Esophagus muscularis mucosa (tissue), 4 donors: ENCODE measurements at regions not wholly inside any gene's neighbourhood (a gene's known extent, or its start where the extent isn't known, plus 50 kb on each side); places are given as distances from the start of the nearest gene placed in this dataset.

ENCODE experiments used
- DNase-seq: peaks from one replicate; pipeline ENCODE4 v3.0.0-alpha.2; 2017; ENCODE audit errors: extremely low spot score
- H3K27ac ChIP-seq, 4 donors: fragments of 200-600 bp; sonication (generic); replicated peaks in 1 of 4; 1 replicate in 3 of 4; 2 replicates in 1 of 4; pipeline ENCODE4 v1.5.1; 2016 to 2019; ENCODE audit warnings: mild to moderate bottlenecking in 1 of 4
- H3K27me3 ChIP-seq, 4 donors: fragments of 200-600 bp; sonication (generic); one replicate each; pipeline versions ENCODE4 v1.5.1 to v1.6.0; 2016 to 2019
- H3K36me3 ChIP-seq, 4 donors: fragments of 200-600 bp; sonication (generic); one replicate each; pipeline ENCODE4 v1.5.1; 2016 to 2019
- H3K4me1 ChIP-seq, 4 donors: fragments of 200-600 bp; sonication (generic); one replicate each; pipeline ENCODE4 v1.5.1; 2016 to 2019
- H3K4me3 ChIP-seq, 4 donors: fragments of 200-600 bp; sonication (generic); 1 replicate in 2 of 4; 2 replicates in 2 of 4; pipeline ENCODE4 v1.5.1; 2016 to 2019; ENCODE audit warnings: mild to moderate bottlenecking in 4 of 4, moderate library complexity in 1 of 4
- H3K9me3 ChIP-seq, 4 donors: fragments of 200-600 bp; sonication (generic); 1 replicate in 3 of 4; 2 replicates in 1 of 4; pipeline ENCODE4 v1.5.1; 2016 to 2019
- EP300 ChIP-seq: sonication (generic); formaldehyde crosslinking; IDR thresholded peaks from one replicate; pipeline ENCODE4 v1.6.1; 2017; ENCODE audit warnings: antibody characterized with exemption
- POLR2A ChIP-seq: fragments of 450-650 bp; IDR thresholded peaks from one replicate; pipeline ENCODE4 v1.6.1; 2017; ENCODE audit warnings: antibody characterized with exemption, moderate library complexity, mild to moderate bottlenecking, low read depth
- POLR2AphosphoS5 ChIP-seq, 2 donors: sonication (generic); formaldehyde crosslinking; IDR thresholded peaks; one replicate each; pipeline ENCODE4 v1.6.1; 2017; ENCODE audit warnings: antibody characterized with exemption in 2 of 2
- WGBS: methylation state at CpG from one replicate; pipeline ENCODE4 v1.1.5; 2018; 5-methylcytosine and 5-hydroxymethylcytosine counted together
- intact Hi-C: fragments of 100-400 bp; cut with DNase I; formaldehyde crosslinking; loops from one replicate; pipeline ENCODE4 v1.15.1; 2023
- TF ChIP-seq, protein P1 (sequence below), 3 experiments: fragments of 200-600 bp in 2 of 3; fragments of 450-650 bp in 1 of 3; sonication (generic) in 2 of 3; IDR thresholded peaks; one replicate each; pipeline ENCODE4 v1.5.1; 2017 to 2019; ENCODE audit warnings: antibody characterized with exemption in 3 of 3, mild to moderate bottlenecking in 2 of 3, moderate library complexity in 1 of 3

DNA sequence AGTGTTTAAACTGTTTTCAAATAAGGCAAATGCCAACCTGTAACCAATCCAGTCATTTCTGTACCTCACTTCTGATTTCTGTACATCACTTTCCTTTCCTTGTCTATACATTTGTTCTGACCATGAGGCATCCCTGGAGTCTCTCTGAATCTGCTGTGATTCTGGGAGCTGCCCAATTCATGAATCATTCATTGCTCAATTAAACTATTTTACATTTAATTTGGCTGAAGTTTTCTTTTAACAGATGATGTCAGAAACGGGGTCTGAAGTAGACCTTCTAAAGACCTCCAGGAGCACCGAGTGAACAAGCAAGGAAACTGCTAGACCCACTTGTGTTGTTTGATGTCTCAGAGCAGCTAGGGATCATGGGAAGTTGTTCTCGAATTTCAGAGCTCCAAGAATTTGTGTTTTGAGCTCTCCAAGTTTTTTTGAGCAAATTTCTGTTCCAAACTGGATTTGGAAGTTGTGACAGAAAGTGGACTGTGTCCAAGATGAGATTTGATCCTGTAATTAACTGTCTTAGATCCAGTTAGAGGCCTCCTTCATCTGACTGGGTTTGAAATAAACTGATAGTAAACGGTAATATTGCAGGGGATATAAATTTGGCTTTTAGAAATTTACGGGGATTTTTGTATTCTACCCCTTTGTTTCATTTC, 490.8 kb upstream of the ST8SIA4 start:
- Histone ChIP-seq H3K4me3 (no peak overlapping the region), H3K27ac (no peak overlapping the region), H3K36me3 (no peaks in the 10 kb centered on the region), H3K4me1 (no peaks in the 10 kb centered on the region), H3K9me3 (no peaks in the 10 kb centered on the region), H3K27me3 (no peaks in the 10 kb centered on the region)
- DNase-seq = no peak
- WGBS = 73% methylated on average over 5 of the region's 5 CpGs
- TF ChIP-seq, protein P1, sequence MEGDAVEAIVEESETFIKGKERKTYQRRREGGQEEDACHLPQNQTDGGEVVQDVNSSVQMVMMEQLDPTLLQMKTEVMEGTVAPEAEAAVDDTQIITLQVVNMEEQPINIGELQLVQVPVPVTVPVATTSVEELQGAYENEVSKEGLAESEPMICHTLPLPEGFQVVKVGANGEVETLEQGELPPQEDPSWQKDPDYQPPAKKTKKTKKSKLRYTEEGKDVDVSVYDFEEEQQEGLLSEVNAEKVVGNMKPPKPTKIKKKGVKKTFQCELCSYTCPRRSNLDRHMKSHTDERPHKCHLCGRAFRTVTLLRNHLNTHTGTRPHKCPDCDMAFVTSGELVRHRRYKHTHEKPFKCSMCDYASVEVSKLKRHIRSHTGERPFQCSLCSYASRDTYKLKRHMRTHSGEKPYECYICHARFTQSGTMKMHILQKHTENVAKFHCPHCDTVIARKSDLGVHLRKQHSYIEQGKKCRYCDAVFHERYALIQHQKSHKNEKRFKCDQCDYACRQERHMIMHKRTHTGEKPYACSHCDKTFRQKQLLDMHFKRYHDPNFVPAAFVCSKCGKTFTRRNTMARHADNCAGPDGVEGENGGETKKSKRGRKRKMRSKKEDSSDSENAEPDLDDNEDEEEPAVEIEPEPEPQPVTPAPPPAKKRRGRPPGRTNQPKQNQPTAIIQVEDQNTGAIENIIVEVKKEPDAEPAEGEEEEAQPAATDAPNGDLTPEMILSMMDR (IDR thresholded peaks at IDR 0.05) = no peak
- TF ChIP-seq POLR2AphosphoS5 (IDR thresholded peaks at IDR 0.05) = no peak
- TF ChIP-seq EP300 = no peak
- TF ChIP-seq POLR2A = no peak
- intact Hi-C loops = no loop called here

DNA sequence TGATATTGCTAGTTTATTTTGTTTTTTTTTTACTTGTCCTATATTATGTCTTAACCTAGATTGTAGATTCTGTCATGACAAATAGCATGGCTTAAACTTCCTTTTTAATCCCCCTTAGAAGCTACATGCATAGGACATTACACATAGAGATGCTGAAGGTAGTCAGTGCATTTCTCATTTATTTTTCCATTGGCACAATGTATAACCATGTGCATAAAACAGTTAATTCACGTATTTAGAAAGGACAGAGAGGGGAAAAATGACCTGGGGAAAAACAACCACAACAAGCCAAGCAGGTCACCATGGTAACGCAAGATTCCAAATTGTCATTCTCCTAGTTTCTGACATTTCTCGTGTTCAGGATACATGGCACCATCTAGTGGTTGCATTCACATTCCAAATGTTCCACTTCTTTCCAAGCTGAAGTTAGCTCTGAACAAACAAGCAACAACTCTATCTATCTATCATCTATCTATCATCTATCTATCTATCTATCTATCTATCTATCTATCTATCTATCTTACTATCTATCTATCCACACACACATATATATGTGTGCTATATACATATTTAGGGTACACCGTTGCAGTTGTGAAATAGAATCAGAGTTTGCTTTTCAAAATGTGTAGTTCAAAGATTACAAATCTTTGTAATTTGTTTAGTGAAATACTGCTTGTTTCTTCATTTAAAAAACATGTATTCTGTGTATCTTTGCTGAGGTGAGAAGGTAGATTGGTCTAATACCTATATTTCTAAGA, 487.2 kb upstream of the ST8SIA4 start:
- H3K27me3 ChIP-seq = no peaks in the 10 kb centered on the region
- H3K4me1 ChIP-seq = no peaks in the 10 kb centered on the region
- no peak for TF ChIP-seq POLR2AphosphoS5 (IDR thresholded peaks at IDR 0.05)
- TF ChIP-seq, protein P1 (IDR thresholded peaks at IDR 0.05) = peak in 2 of 3 experiments; percentile 35 to 41
- no peaks in the 10 kb centered on the region for H3K9me3 ChIP-seq
- H3K27ac ChIP-seq = no peak overlapping the region
- intact Hi-C loops = no loop called here
- no peak for DNase-seq
- H3K36me3 ChIP-seq = no peaks in the 10 kb centered on the region
- H3K4me3 ChIP-seq = no peak overlapping the region
- 18% methylated on average over 4 of the region's 4 CpGs for WGBS

DNA sequence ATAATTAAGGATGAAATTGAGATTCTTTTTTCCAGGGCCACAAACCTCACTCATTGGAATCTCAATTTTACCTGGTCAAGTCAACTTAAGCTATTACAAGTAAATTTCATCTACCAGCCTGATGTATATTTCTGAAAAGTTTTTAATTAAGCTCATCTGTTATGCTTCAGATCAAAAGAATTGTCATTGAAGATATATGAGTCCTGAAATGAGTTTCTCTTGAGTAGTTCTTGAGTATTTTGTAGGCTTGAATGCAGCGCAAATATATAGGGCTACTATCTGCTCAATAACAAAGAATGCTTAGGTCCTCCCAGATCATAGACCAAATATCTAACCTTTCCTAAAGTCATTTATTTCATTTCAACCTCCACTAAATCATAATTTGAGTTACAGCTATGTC, 482.2 kb upstream of the ST8SIA4 start:
- Histone ChIP-seq H3K36me3 (no peaks in the 10 kb centered on the region), H3K9me3 (no peaks in the 10 kb centered on the region), H3K4me1 (no peaks in the 10 kb centered on the region), H3K27ac (no peak overlapping the region), H3K4me3 (no peak overlapping the region), H3K27me3 (no peaks in the 10 kb centered on the region)
- 100% methylated on average over 1 of the region's 1 CpG for WGBS
- TF ChIP-seq POLR2A = no peak
- TF ChIP-seq, protein P1 (IDR thresholded peaks at IDR 0.05) = no peak
- TF ChIP-seq POLR2AphosphoS5 (IDR thresholded peaks at IDR 0.05) = no peak
- TF ChIP-seq EP300 = no peak
- intact Hi-C loops = no loop called here
- no peak for DNase-seq

DNA sequence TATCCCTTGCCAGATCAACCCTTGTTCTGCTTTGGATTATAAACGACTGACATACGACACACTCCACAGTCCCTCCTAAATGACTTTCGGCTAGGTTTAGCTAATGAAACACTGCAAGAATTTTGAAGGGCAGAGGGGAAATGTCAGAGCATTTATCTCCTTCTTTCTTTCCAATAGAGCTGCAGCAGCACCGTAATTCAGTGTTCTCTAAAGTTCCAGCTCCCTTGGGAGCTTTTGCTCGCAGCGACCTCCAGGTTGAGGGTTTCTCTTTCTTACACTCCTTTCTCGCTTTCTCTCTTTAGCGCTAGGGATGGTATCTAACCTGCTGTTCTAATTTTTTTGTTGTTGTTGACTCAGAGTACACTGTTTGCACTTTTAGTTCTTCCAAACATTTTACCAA, 467.1 kb upstream of the ST8SIA4 start:
- no peak overlapping the region for H3K4me3 ChIP-seq
- no peaks in the 10 kb centered on the region for H3K4me1 ChIP-seq
- TF ChIP-seq, protein P1 (IDR thresholded peaks at IDR 0.05) = no peak
- TF ChIP-seq EP300 (no peak), POLR2A (no peak), POLR2AphosphoS5 (IDR thresholded peaks at IDR 0.05) (no peak)
- no peak overlapping the region for H3K27ac ChIP-seq
- 38% methylated on average over 8 of the region's 8 CpGs for WGBS
- no peak for DNase-seq
- no peaks in the 10 kb centered on the region for H3K36me3 ChIP-seq
- intact Hi-C loops = no loop called here
- H3K27me3 ChIP-seq = no peaks in the 10 kb centered on the region
- no peaks in the 10 kb centered on the region for H3K9me3 ChIP-seq
